ENCODE measurements at regions not wholly inside any gene's neighbourhood (a gene's known extent, or its start where the extent isn't known, plus 50 kb on each side); places are given as distances from the start of the nearest gene placed in this dataset.

- TF ChIP-seq REST (IDR thresholded peaks at IDR 0.05): no peak
Measured at GRCh38 chr12:91432755-91433154, 250.1 kb upstream of the DCN start (continued).

GRCh38 chr12:91432089-91432488 lies 249.5 kb upstream of the DCN start:
- no peak overlapping the region for H3K9ac ChIP-seq (ENCODE audit: low read depth in 1 of 2, low read length in 2 of 2)
- TF ChIP-seq JUND (IDR thresholded peaks at IDR 0.05): no peak
- no peak for TF ChIP-seq REST (IDR thresholded peaks at IDR 0.05)
- no peak for TF ChIP-seq CTCF (IDR thresholded peaks at IDR 0.05; ENCODE audit: low read depth, low read length, missing input control)
- no peak for TF ChIP-seq HNF4G (IDR thresholded peaks at IDR 0.05)
- TF ChIP-seq FOXA1 (IDR thresholded peaks at IDR 0.05): no peak
- no peak for TF ChIP-seq FOXA2 (IDR thresholded peaks at IDR 0.05)
- peak in 1 of 2 donors; percentile 14 for TF ChIP-seq RXRA (IDR thresholded peaks at IDR 0.05)
- TF ChIP-seq NR2F2 (IDR thresholded peaks at IDR 0.05): peak; percentile 98
- peak; percentile 29 for TF ChIP-seq SP1 (IDR thresholded peaks at IDR 0.05)
- peak in 1 of 2 donors; percentile 34 for TF ChIP-seq RAD21 (IDR thresholded peaks at IDR 0.05)
- TF ChIP-seq ZBTB33 (IDR thresholded peaks at IDR 0.05): no peak
- no peak for TF ChIP-seq ATF3 (IDR thresholded peaks at IDR 0.05)
- peak overlapping the region in 1 of 2 donors; percentile 9 for H3K27ac ChIP-seq (ENCODE audit: low read depth in 1 of 2, low read length in 2 of 2)
- no peaks in the 10 kb centered on the region for H3K9me3 ChIP-seq (ENCODE audit: control insufficient read depth in 4 of 4, low read length in 3 of 4)
- H3K36me3 ChIP-seq (ENCODE audit: control insufficient read depth in 4 of 4, insufficient read depth in 3 of 4, low read depth in 1 of 4, low read length in 3 of 4): no peaks in the 10 kb centered on the region
- DNase-seq (ENCODE audit: low spot score): no peak
- no peaks in the 10 kb centered on the region for H3K4me1 ChIP-seq (ENCODE audit: control insufficient read depth in 4 of 4, insufficient read depth in 4 of 4, low read length in 3 of 4)
- H3K4me3 ChIP-seq (ENCODE audit: low read depth in 1 of 3, low read length in 3 of 3): no peak overlapping the region
- no peaks in the 10 kb centered on the region for H3K27me3 ChIP-seq (ENCODE audit: control insufficient read depth in 4 of 4, insufficient read depth in 4 of 4, low read length in 3 of 4)
- 30% methylated on average over 2 of the region's 2 CpGs for WGBS

All from liver (tissue), 8 donors.